A673 (cell line): ENCODE measurements at regions not wholly inside any gene's neighbourhood (a gene's known extent, or its start where the extent isn't known, plus 50 kb on each side); places are given as distances from the start of the nearest gene placed in this dataset.

ENCODE experiments used
- BruUV-seq: library from RNA; stranded (reverse); fragments of 400-500 nt; replicated peaks from 2 replicates; lab custom pipeline; 2021; lab: Mats Ljungman, UMichigan
- CTCF ChIA-PET: fragments of 300-600 bp; sonication (Branson Sonifier 250); formaldehyde crosslinking; loops from one replicate; lab custom pipeline; 2022; ENCODE audit warnings: antibody characterized with exemption; lab: Charles Lee
- POLR2A ChIA-PET: fragments of 300-600 bp; sonication (Branson Sonifier 250); formaldehyde crosslinking; loops from one replicate; lab custom pipeline; 2022; ENCODE audit warnings: antibody characterized with exemption; ENCODE audit not compliant: low non-redundant PET; lab: Charles Lee
- DNase-seq: peaks from one replicate; pipeline ENCODE4 v3.0.0-alpha.2; 2015; ENCODE audit warnings: low spot score
- H3K27ac ChIP-seq: fragments of 200-600 bp; sonication (generic); 2 replicates; pipeline ENCODE4 v1.5.1; 2016; ENCODE audit warnings: mixed run types, low read depth, mild to moderate bottlenecking, mixed read lengths, antibody characterized with exemption, low read length; ENCODE audit not compliant: poor library complexity, severe bottlenecking
- H3K27me3 ChIP-seq: fragments of 200-600 bp; sonication (generic); replicated peaks from 2 replicates; pipeline ENCODE4 v1.6.1; 2017; ENCODE audit warnings: mixed run types, low read depth, mild to moderate bottlenecking, mixed read lengths, antibody characterized with exemption, low read length; ENCODE audit not compliant: insufficient read depth, poor library complexity
- H3K36me3 ChIP-seq: fragments of 200-600 bp; sonication (generic); 2 replicates; pipeline ENCODE4 v1.6.1; 2016; ENCODE audit warnings: mixed run types, mild to moderate bottlenecking, mixed read lengths, antibody characterized with exemption, low read length; ENCODE audit not compliant: insufficient read depth, poor library complexity, severe bottlenecking
- H3K4me1 ChIP-seq: fragments of 200-600 bp; sonication (generic); 2 replicates; pipeline ENCODE4 v1.6.1; 2017; ENCODE audit warnings: mixed run types, mild to moderate bottlenecking, mixed read lengths, antibody characterized with exemption, low read length; ENCODE audit not compliant: insufficient read depth, poor library complexity, severe bottlenecking
- H3K4me3 ChIP-seq: fragments of 200-600 bp; sonication (generic); 2 replicates; pipeline ENCODE4 v1.5.1; 2016; ENCODE audit warnings: low read depth, mixed run types, mild to moderate bottlenecking, mixed read lengths, low read length; ENCODE audit not compliant: poor library complexity, severe bottlenecking
- H3K9me3 ChIP-seq: fragments of 200-600 bp; sonication (generic); 2 replicates; pipeline ENCODE4 v1.6.1; 2016; ENCODE audit warnings: mixed run types, low read depth, mild to moderate bottlenecking, mixed read lengths, antibody characterized with exemption, low read length; ENCODE audit not compliant: poor library complexity, severe bottlenecking
- EZH2 ChIP-seq: fragments of 200-600 bp; sonication (generic); IDR thresholded peaks from 2 replicates; pipeline ENCODE4 v1.6.1; 2017; ENCODE audit warnings: borderline replicate concordance, low read depth, mild to moderate bottlenecking, mixed read lengths, antibody characterized with exemption, low read length; ENCODE audit not compliant: poor library complexity, severe bottlenecking
- intact Hi-C: fragments of 100-400 bp; cut with micrococcal nuclease; formaldehyde crosslinking; loops from one replicate; pipeline ENCODE4 v1.10.0; 2022; ENCODE audit not compliant: unreplicated experiment
- TF ChIP-seq, protein P1 (sequence below): fragments of 300-800, 200-600 bp; sonication (generic); conservative IDR thresholded peaks from 2 replicates; pipeline ENCODE4 v1.5.1; 2017; ENCODE audit warnings: low read depth, mild to moderate bottlenecking, antibody characterized with exemption, low read length, moderate library complexity, mixed read lengths

DNA sequence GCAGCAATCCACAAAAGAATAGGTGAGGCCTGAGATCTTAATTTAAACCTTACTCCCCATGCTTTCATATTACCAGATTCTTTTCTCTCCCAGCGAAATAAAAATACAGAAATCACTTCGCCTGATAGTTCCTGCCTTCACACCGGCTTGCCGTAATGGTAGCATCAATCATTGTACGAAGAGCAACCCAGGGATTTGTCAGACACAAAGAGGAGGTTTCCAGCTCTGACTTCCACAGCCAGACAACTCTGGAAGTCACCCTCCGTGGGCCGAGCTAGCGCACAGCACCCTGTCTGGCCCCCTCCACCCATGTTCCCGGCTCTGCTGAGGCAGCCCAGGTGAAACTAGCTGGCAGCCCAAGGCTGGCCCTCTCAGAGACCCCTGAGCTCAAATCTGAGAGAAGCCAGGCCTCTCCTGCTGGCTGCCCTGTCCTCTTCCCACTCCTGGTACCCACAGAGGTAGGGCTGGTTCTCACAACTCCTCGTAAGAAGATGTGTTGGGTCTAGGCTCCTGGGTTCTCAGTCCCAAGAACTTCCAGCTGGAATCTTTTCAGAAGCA, 156.9 kb upstream of the BNIP2 start:
- intact Hi-C loops, result no loop called here
- CTCF ChIA-PET, result no interaction called here

DNA sequence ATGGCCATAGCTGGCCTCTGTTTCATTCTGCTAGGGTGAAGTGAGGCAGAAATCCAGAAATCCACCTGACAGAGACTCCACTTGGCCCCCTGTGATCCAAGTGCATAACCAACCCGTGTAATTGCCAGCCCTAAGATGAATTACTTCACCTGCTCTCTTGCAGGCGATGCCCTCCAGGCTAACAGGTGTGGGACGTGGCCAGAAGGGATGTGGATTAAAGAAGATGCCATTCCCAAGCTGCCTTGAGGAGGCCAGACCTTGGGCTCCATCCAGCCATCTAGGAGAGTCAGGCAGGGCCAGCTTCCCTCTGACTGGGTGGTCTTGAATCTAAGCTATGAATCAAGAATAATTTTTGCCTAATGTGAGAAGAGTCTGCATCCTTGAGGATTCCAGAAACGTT, 154.5 kb upstream of the BNIP2 start:
- TF ChIP-seq EZH2, result no peak
- TF ChIP-seq, protein P1, sequence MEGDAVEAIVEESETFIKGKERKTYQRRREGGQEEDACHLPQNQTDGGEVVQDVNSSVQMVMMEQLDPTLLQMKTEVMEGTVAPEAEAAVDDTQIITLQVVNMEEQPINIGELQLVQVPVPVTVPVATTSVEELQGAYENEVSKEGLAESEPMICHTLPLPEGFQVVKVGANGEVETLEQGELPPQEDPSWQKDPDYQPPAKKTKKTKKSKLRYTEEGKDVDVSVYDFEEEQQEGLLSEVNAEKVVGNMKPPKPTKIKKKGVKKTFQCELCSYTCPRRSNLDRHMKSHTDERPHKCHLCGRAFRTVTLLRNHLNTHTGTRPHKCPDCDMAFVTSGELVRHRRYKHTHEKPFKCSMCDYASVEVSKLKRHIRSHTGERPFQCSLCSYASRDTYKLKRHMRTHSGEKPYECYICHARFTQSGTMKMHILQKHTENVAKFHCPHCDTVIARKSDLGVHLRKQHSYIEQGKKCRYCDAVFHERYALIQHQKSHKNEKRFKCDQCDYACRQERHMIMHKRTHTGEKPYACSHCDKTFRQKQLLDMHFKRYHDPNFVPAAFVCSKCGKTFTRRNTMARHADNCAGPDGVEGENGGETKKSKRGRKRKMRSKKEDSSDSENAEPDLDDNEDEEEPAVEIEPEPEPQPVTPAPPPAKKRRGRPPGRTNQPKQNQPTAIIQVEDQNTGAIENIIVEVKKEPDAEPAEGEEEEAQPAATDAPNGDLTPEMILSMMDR, result no peak
- no peak overlapping the region for H3K27ac ChIP-seq
- no peak overlapping the region for H3K4me3 ChIP-seq
- peaks cover 47% of the 10 kb centered on the region for H3K27me3 ChIP-seq
- no TSS peak for BruUV-seq
- H3K4me1 ChIP-seq, result no peaks in the 10 kb centered on the region
- H3K36me3 ChIP-seq, result no peaks in the 10 kb centered on the region
- POLR2A ChIA-PET, result no interaction called here
- no peaks in the 10 kb centered on the region for H3K9me3 ChIP-seq
- intact Hi-C loops, result no loop called here
- CTCF ChIA-PET, result interaction anchor here (0.6 kb wide), 1 partner anchor 315 kb away, joined by 3 read pairs; no protein-coding TSS in a partner anchor
- DNase-seq, result no peak

More for the DNA sequence above, 156.9 kb upstream of the BNIP2 start:
- H3K4me3 ChIP-seq, result no peak overlapping the region
- DNase-seq, result no peak
- H3K27ac ChIP-seq, result no peak overlapping the region
- H3K9me3 ChIP-seq, result no peaks in the 10 kb centered on the region
- no TSS peak for BruUV-seq
- H3K27me3 ChIP-seq, result peaks cover 33% of the 10 kb centered on the region
- TF ChIP-seq, protein P1, result no peak
- no peak for TF ChIP-seq EZH2
- H3K4me1 ChIP-seq, result no peaks in the 10 kb centered on the region
- H3K36me3 ChIP-seq, result no peaks in the 10 kb centered on the region
- POLR2A ChIA-PET, result no interaction called here

DNA sequence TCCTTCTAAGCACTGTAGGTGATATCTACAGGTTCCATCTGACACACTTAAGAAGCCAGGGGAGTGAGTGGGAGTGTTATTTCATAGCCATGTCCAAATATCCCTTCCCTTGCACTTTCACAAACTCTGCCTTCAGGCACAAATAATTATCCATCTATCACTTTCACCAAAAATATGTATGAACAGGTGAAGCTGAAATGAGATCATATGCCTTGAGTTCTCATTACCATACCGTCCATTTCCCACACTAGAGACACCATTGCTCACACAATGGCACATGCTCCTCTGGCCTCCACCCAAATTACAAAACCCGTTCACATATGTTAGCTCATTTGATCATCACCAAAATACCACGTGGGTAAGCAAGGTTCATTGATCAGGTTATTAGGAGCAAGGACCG, 151.9 kb upstream of the BNIP2 start:
- TF ChIP-seq, protein P1, result no peak
- TF ChIP-seq EZH2, result no peak
- Histone ChIP-seq H3K27me3 (peaks cover 63% of the 10 kb centered on the region), H3K9me3 (no peaks in the 10 kb centered on the region), H3K4me1 (no peaks in the 10 kb centered on the region), H3K27ac (no peak overlapping the region), H3K4me3 (no peak overlapping the region), H3K36me3 (no peaks in the 10 kb centered on the region)
- no peak for DNase-seq
- POLR2A ChIA-PET, result no interaction called here
- CTCF ChIA-PET, result no interaction called here
- intact Hi-C loops, result no loop called here
- no TSS peak for BruUV-seq
